ENCODE measurements at regions not wholly inside any gene's neighbourhood (a gene's known extent, or its start where the extent isn't known, plus 50 kb on each side); places are given as distances from the start of the nearest gene placed in this dataset.

GRCh38 chr15:98120561-98120960 is 160.1 kb downstream of the ARRDC4 start:
- TF ChIP-seq CTCF (IDR thresholded peaks at IDR 0.05) (no peak), EZH2 (IDR thresholded peaks at IDR 0.05; ENCODE audit: borderline replicate concordance, insufficient read depth, low read depth, low read length, poor library complexity, severe bottlenecking) (no peak)
